ENCODE measurements at regions not wholly inside any gene's neighbourhood (a gene's known extent, or its start where the extent isn't known, plus 50 kb on each side); places are given as distances from the start of the nearest gene placed in this dataset.
"Not testable (repeated sequence)": the region's sequence is repeated elsewhere in the genome, so short reads cannot be mapped to it uniquely, and the experiment has no call there.

DNA sequence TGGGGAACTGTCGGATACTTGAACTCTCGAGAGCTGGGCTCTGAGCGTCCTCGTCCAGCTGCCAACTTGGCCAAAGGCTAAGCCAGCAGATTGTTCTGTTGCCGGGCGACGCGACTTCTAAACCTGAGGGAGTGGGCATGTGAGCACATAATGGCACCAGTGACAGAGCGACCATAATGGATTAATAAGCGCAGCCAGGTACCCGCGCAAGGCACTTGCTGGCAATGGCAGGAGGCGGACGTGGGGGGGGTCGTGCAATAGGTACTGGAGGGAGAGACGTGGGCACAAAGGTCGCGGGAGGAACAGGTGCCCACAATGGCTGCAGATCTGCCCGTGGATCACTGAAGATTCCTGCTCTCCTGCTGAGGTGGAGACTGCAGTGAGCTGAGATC, 1368.7 kb downstream of the CDH12 start:
- H3K27ac Mint-ChIP-seq; intact Hi-C loops (cut with micrococcal nuclease); H3K4me3 Mint-ChIP-seq; H3K4me1 Mint-ChIP-seq (ENCODE audit: low read depth); H3K27me3 Mint-ChIP-seq: not testable (repeated sequence)
- Mint-ChIP-seq H3K9me3 (peaks cover 23% of the 10 kb centered on the region), H3K36me3 (ENCODE audit: low read depth) (peaks cover 35% of the 10 kb centered on the region)

DNA sequence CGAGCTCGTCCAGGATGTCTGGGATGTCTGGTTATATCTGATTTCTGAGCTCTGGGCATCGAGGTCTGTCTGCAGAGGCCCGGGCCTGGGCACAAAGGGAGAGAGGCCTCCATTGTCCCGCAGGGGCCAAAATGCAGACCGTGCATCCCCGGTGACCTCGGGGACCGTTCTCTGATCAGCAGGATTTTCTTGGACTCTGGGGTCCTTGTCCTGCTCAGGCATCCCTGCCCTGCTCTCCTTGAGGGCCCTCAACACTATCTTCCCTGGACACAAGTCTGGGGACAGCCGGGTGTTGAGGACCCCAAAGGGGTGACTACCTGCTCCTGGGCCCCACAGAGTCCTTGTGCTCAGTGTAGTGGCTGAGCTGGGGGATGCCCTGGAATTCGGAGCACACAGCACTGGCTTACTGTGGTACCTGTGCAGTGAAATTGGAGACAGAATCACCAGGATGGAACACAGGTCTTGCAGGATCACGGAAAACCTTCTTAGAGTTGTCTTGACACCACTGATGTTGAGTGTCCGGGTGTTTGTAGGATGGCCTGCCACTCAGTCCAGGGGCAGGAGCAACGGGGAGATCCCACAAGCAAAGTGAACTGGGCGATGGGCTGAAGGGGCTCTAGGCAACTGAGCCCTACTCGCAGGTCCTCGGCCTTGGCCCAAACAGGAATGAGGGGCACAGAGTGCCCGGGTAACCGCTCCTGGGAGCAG, 1369.2 kb downstream of the CDH12 start:
- H3K4me1 Mint-ChIP-seq (ENCODE audit: low read depth); H3K4me3 Mint-ChIP-seq; H3K27ac Mint-ChIP-seq; H3K27me3 Mint-ChIP-seq; intact Hi-C loops (cut with micrococcal nuclease): not testable (repeated sequence)
- peaks cover 40% of the 10 kb centered on the region for H3K36me3 Mint-ChIP-seq (ENCODE audit: low read depth)
- peaks cover 23% of the 10 kb centered on the region for H3K9me3 Mint-ChIP-seq

DNA sequence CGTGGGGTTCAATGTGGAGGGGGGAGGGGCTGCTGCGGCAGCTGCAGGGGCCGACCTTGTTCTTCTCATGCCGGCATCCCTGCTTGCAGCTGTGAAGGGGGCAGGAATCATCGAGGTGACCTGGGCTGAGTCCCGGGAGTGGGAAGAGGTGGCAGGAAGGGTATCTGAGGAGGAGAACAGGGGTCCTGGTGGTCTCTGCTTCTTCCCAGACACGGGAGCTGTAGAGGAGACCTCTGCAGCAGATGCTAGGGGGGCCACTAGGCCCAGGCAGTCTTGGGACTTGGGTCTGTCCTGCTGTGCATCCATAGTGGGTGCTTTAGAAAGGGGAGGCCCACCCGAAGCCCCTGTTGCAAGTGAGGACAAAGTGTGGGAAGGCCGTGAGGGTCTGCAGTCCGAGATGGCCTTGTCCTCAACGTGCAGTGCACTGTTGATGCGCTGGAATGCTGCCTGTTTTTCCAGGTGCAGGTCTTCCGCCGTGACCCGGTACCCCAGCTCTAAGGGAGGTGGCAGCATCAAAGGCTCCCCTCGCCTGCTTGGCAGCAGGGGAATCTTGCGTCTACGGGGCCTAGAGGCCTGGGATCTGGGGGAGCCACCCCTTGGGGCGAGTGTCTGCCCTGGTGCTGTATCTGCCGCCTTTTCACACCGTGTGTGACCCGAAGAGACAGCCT, 1370.0 kb downstream of the CDH12 start:
- H3K27ac Mint-ChIP-seq; H3K27me3 Mint-ChIP-seq; H3K4me1 Mint-ChIP-seq (ENCODE audit: low read depth); intact Hi-C loops (cut with micrococcal nuclease); H3K4me3 Mint-ChIP-seq: not testable (repeated sequence)
- Mint-ChIP-seq H3K9me3 (peaks cover 23% of the 10 kb centered on the region), H3K36me3 (ENCODE audit: low read depth) (peaks cover 47% of the 10 kb centered on the region)

DNA sequence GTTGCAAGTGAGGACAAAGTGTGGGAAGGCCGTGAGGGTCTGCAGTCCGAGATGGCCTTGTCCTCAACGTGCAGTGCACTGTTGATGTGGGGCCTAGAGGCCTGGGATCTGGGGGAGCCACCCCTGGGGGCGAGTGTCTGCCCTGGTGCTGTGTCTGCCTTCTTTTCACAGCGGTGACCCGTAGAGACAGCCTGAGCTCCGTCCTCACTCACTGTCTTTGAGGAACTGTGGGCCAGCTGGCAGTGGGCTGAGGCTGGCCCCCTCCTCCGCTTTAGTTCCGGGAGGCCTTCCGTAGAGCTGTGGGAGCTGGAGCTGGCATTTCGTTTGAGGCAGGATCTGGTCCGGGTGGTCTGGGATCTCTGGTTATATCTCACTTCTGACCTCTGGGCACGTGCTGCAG, 1370.6 kb downstream of the CDH12 start:
- Mint-ChIP-seq H3K36me3 (ENCODE audit: low read depth) (peaks cover 47% of the 10 kb centered on the region), H3K9me3 (peaks cover 23% of the 10 kb centered on the region)
- H3K4me1 Mint-ChIP-seq (ENCODE audit: low read depth); H3K27ac Mint-ChIP-seq; H3K4me3 Mint-ChIP-seq; H3K27me3 Mint-ChIP-seq; intact Hi-C loops (cut with micrococcal nuclease): not testable (repeated sequence)

DNA sequence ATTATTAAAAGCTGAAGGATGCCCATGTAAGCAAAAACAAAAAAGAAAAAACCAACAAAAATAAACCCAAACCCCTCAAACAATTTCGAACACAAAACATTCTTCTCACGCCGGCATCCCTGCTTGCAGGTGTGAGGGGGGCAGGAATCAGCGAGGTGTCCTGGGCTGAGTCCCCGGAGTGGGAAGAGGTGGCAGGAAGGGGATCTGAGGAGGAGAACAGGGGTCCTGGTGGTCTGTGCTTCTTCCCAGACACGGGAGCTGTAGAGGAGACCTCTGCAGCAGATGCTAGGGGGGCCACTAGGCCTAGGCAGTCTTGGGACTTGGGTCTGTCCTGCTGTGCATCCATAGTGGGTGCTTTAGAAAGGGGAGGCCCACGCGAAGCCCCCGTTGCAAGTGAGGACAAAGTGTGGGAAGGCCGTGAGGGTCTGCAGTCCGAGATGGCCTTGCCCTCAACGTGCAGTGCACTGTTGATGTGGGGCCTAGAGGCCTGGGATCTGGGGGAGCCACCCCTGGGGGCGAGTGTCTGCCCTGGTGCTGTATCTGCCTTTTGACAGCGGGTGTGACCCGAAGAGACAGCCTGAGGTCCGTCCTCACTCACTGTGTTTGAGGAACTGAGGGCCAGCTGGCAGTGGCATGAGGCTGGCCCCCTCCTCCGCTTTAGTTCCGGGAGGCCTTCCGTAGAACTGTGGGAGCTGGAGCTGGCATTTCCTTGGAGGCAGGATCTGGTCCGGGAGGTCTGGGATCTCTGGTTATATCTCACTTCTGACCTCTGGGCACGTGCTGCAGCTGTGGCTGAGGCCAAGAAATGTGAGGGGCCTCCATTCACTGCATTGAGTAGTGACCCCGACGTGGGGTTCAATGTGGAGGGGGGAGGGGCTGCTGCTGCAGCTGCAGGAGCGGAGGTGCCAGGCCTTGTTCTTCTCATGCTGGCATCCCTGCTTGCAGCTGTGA, 1371.5 kb downstream of the CDH12 start:
- intact Hi-C loops (cut with micrococcal nuclease); H3K4me1 Mint-ChIP-seq (ENCODE audit: low read depth); H3K4me3 Mint-ChIP-seq; H3K27me3 Mint-ChIP-seq; H3K27ac Mint-ChIP-seq: not testable (repeated sequence)
- Mint-ChIP-seq H3K9me3 (peaks cover 23% of the 10 kb centered on the region), H3K36me3 (ENCODE audit: low read depth) (peaks cover 47% of the 10 kb centered on the region)

DNA sequence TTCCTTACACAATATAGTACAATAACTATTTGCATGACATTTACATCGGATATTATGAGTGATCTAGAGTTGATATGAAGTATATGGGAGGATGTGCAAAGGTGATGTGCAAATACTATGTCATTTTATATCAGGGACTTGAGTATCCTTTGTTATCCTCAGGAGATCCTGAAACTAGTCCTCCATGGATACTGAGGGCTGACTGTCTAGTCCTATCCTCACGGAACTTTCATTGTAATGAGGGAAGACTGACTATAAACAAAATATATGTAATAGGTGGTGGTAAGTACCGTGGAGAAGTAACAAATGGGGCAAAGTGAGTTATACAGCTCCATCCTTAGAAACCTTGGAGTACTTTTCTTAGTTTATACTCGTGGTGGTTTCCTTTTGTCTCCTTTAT, 1373.1 kb downstream of the CDH12 start:
- H3K36me3 Mint-ChIP-seq (ENCODE audit: low read depth) = peaks cover 47% of the 10 kb centered on the region
- intact Hi-C loops (cut with micrococcal nuclease) = not testable (repeated sequence)

DNA sequence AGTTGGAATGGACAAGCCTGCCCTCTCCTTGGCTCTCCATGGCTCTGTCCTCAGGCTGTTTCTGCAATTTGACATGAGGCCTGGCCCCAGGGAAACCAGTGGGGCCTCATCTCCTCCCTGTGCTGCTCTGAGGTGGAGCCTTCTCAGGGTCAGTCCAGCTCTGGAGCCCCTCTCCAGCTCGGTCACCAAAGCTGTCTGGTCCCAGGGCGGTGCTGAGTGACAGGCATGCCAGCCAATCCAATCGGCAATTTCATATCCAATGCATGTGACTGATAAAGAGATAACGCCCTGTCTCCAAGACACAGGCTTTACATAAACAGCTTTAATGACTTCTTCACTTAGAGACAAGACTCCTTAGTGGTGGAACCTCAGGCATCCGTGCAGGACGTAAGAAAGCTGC, 1379.2 kb downstream of the CDH12 start:
- intact Hi-C loops (cut with micrococcal nuclease); H3K4me3 Mint-ChIP-seq; H3K27ac Mint-ChIP-seq; H3K27me3 Mint-ChIP-seq; H3K9me3 Mint-ChIP-seq; H3K4me1 Mint-ChIP-seq (ENCODE audit: low read depth): not testable (repeated sequence)
- H3K36me3 Mint-ChIP-seq (ENCODE audit: low read depth) = peaks cover 35% of the 10 kb centered on the region

More for the DNA sequence above, 1373.1 kb downstream of the CDH12 start:
- H3K9me3 Mint-ChIP-seq = peaks cover 23% of the 10 kb centered on the region
- not testable (repeated sequence) for H3K4me3 Mint-ChIP-seq; H3K27ac Mint-ChIP-seq; H3K4me1 Mint-ChIP-seq (ENCODE audit: low read depth); H3K27me3 Mint-ChIP-seq

DNA sequence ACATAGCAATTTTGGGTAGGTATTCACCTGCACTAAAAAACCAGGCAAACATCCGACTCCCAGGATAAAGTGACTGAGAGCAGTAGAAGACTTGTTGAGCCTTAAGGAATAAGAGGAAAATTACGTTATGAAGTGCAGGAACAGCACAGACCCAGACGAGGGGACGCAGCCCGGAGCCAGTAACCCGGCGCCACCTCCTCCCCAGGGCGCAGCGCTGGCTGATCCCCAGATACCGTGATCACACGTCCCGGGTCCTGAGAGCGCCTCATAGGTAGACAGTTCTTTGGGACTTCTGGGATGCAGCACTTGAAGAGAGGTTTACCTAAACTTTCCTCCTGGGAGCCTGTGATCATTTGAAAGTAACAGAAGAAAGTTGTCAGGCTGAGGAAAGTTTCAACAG, 1379.7 kb downstream of the CDH12 start:
- H3K4me1 Mint-ChIP-seq (ENCODE audit: low read depth); intact Hi-C loops (cut with micrococcal nuclease); H3K9me3 Mint-ChIP-seq; H3K27me3 Mint-ChIP-seq; H3K27ac Mint-ChIP-seq; H3K4me3 Mint-ChIP-seq: not testable (repeated sequence)
- H3K36me3 Mint-ChIP-seq (ENCODE audit: low read depth) = peaks cover 29% of the 10 kb centered on the region

DNA sequence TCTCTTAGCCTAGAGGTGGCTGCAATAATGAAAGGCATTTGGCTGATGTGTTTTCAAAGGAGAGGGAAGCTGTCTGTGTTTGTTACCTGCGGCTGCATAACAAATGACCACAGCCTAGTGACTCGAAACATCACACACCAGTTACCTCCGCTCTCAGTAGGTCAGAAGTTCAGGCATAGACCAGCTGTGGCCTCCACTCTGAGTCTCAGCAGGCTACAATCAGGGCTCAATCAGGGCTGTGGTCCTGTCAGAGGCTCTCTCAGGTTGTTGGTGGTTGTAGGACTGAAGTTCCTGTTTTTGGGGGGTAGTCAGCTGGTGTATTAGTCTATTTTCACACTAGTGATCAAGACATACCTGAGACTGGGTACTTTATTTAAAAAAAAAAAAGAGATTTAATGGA, 1381.5 kb downstream of the CDH12 start:
- H3K4me1 Mint-ChIP-seq (ENCODE audit: low read depth); H3K27ac Mint-ChIP-seq; H3K4me3 Mint-ChIP-seq; H3K9me3 Mint-ChIP-seq; intact Hi-C loops (cut with micrococcal nuclease); H3K27me3 Mint-ChIP-seq: not testable (repeated sequence)
- H3K36me3 Mint-ChIP-seq (ENCODE audit: low read depth) = peaks cover 39% of the 10 kb centered on the region

DNA sequence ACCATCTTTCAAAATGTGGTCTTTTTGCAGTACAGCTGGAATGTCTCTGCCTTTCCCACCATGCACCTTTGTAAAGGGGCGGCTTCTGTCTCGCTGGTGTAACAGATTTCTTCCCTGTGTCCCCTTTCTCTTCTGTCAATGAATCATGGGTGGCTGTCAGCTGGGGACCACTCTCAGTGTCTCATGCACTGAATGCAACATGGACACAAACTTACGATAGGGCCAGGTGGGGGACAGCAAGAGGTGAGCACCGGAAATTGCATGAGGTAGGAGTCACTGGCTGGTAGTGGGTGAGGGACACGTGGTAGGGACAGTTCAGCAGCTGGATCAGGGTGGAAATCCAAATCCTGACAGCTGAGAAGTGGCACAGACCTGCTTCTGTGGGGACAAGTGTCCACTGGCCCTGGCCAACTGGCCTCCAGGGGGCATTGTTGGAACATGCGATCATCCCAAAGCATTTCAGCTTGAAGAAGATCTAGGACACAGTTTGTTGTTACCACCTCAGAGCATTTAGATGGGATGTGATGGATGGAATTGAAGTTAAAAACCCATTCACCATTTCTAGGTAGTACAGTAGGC, 1383.5 kb downstream of the CDH12 start:
- intact Hi-C loops (cut with micrococcal nuclease); H3K4me1 Mint-ChIP-seq (ENCODE audit: low read depth); H3K4me3 Mint-ChIP-seq; H3K27ac Mint-ChIP-seq; H3K9me3 Mint-ChIP-seq; H3K27me3 Mint-ChIP-seq: not testable (repeated sequence)
- peaks cover 56% of the 10 kb centered on the region for H3K36me3 Mint-ChIP-seq (ENCODE audit: low read depth)

DNA sequence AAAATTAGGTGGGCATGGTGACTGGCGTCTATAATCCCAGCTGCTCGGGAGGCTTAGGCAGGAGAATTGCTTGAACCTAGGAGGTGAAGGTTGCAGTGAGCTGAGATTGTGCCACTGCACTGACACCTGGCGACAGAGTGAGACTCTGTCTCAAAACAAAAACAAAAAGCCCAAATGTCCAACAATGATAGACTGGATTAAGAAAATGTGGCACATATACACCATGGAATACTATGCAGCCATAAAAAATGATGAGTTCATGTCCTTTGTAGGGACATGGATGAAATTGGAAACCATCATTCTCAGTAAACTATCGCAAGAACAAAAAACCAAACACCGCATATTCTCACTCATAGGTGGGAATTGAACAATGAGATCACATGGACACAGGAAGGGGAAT, 1385.6 kb downstream of the CDH12 start:
- H3K27ac Mint-ChIP-seq; H3K4me1 Mint-ChIP-seq (ENCODE audit: low read depth); H3K27me3 Mint-ChIP-seq; H3K4me3 Mint-ChIP-seq; intact Hi-C loops (cut with micrococcal nuclease); H3K9me3 Mint-ChIP-seq: not testable (repeated sequence)
- H3K36me3 Mint-ChIP-seq (ENCODE audit: low read depth) = peaks cover 65% of the 10 kb centered on the region

DNA sequence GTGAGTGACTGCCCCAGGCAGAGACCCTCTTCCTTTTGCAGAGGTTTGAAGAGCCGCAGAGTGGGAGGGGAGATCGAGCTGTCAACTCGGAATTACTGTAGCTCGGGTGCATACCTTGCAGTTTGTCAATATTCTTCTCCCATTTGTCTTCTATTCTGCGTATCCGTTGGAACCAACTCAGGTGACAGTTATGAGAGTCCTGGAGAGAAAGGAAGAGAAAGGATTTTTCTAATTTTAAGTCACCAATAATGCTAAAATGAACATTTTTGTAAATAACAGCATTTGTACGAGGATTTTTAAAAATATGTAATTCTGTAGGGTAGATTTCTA, 1393.4 kb downstream of the CDH12 start:
- intact Hi-C loops (cut with micrococcal nuclease); H3K9me3 Mint-ChIP-seq; H3K27me3 Mint-ChIP-seq; H3K4me1 Mint-ChIP-seq (ENCODE audit: low read depth): not testable (repeated sequence)
- Mint-ChIP-seq H3K27ac (peak overlapping the region; percentile 85), H3K4me3 (peak overlapping the region; percentile 85), H3K36me3 (ENCODE audit: low read depth) (peaks cover 26% of the 10 kb centered on the region)

DNA sequence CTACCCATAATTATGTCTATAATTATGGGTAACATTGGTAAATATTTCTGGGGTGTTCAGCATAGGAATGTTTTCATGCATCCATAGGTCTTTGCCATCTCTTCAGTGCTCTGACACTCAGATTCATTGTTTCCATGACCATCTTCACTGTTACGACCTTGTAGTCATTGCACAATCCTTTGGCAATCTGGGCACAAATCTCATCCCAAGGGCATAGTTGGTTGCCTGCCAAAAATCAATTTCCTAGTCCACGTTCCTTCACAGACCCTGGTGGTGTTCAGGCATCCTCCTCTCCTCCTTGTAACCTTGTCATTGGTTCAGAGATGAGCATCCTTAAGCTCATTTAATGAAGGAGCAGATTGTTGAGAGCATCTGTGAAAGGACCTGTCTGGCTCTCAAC, 1400.7 kb downstream of the CDH12 start:
- Mint-ChIP-seq H3K9me3 (no peaks in the 10 kb centered on the region), H3K36me3 (ENCODE audit: low read depth) (no peaks in the 10 kb centered on the region), H3K27me3 (no peaks in the 10 kb centered on the region), H3K27ac (no peak overlapping the region), H3K4me3 (no peak overlapping the region), H3K4me1 (ENCODE audit: low read depth) (no peaks in the 10 kb centered on the region)
- intact Hi-C loops (cut with micrococcal nuclease) = no loop called here

DNA sequence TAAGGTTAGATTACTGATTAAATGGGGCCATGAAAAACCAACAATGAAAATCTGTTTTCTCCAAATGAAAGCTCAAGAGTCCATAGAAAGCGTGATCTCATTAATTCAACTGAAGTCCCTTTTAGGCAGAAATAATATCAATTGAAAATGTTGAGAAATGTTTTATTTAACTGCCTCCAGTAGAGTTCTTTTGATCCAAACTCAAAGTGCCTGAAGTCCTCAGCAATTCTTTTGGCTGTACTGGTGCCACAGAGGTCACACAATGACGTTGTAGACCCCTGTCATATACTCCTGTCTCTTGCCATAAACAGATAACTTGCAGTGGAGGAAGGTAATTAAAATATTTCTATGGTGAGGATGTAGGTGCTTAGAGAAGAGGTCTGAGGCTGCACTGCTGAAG, 1420.5 kb downstream of the CDH12 start:
- no peak overlapping the region for H3K4me3 Mint-ChIP-seq
- no peaks in the 10 kb centered on the region for H3K4me1 Mint-ChIP-seq (ENCODE audit: low read depth)
- intact Hi-C loops (cut with micrococcal nuclease) = no loop called here
- no peak overlapping the region for H3K27ac Mint-ChIP-seq
- H3K9me3 Mint-ChIP-seq = no peaks in the 10 kb centered on the region
- H3K36me3 Mint-ChIP-seq (ENCODE audit: low read depth) = no peaks in the 10 kb centered on the region
- no peaks in the 10 kb centered on the region for H3K27me3 Mint-ChIP-seq

Measured in dendritic cell treated with granulocyte-macrophage colony-stimulating factor and Interleukin-4, amounts not matched to agents 40 ng/mL and 50 ng/mL, for 4 days (primary cell).